ENCODE measurements at regions not wholly inside any gene's neighbourhood (a gene's known extent, or its start where the extent isn't known, plus 50 kb on each side); places are given as distances from the start of the nearest gene placed in this dataset.

DNA sequence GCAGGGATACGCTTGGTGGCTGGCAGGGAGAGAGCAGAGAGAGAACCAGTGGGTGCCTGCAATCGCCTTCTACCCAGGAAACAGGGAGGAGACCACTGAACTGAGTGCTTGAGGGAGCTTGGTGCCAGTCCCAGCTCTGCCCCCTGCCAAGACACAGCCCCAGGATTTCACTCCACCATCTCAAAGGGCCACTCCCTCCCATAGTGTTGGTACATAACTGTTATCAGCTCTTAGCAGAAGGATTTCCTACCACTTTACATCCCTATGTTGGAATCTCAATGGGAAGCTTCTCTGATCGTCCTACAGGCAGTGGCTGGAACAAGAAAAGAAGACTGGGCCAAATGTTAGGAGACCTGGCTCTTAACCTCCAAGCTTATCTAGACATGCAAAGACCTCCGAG, 157.4 kb upstream of the FOXN3 start:
- ChIA-PET POLR2A (ENCODE audit: low non-redundant PET) (no interaction called here), CTCF (no interaction called here)
- intact Hi-C loops (cut with micrococcal nuclease; ENCODE audit: unreplicated experiment): no loop called here

DNA sequence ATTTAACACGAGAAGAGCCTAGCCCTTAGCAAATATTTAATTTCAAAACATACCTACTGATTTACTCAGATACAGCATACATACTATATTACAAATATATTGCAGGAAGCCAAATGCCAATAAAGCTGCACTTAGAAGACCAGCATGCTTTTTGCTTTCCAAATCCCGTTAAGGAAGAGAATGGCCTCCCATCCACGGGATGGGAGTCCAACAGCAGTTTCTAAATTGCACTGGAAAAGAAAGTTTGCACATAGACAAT, 156.3 kb upstream of the FOXN3 start:
- BruUV-seq (replicated peaks): no TSS peak
- intact Hi-C loops (cut with micrococcal nuclease; ENCODE audit: unreplicated experiment): no loop called here
- TF ChIP-seq EZH2 (IDR thresholded peaks at IDR 0.05; ENCODE audit: borderline replicate concordance, low read depth, low read length, poor library complexity, severe bottlenecking): no peak
- TF ChIP-seq, protein P1, sequence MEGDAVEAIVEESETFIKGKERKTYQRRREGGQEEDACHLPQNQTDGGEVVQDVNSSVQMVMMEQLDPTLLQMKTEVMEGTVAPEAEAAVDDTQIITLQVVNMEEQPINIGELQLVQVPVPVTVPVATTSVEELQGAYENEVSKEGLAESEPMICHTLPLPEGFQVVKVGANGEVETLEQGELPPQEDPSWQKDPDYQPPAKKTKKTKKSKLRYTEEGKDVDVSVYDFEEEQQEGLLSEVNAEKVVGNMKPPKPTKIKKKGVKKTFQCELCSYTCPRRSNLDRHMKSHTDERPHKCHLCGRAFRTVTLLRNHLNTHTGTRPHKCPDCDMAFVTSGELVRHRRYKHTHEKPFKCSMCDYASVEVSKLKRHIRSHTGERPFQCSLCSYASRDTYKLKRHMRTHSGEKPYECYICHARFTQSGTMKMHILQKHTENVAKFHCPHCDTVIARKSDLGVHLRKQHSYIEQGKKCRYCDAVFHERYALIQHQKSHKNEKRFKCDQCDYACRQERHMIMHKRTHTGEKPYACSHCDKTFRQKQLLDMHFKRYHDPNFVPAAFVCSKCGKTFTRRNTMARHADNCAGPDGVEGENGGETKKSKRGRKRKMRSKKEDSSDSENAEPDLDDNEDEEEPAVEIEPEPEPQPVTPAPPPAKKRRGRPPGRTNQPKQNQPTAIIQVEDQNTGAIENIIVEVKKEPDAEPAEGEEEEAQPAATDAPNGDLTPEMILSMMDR (conservative IDR thresholded peaks at IDR 0.05; ENCODE audit: low read depth, low read length): no peak

More for the DNA sequence above, 157.4 kb upstream of the FOXN3 start:
- H3K36me3 ChIP-seq (ENCODE audit: insufficient read depth, low read length, poor library complexity, severe bottlenecking): no peaks in the 10 kb centered on the region
- H3K4me1 ChIP-seq (ENCODE audit: insufficient read depth, low read length, poor library complexity, severe bottlenecking): no peaks in the 10 kb centered on the region
- H3K4me3 ChIP-seq (ENCODE audit: low read depth, low read length, poor library complexity, severe bottlenecking): no peak overlapping the region
- no peaks in the 10 kb centered on the region for H3K9me3 ChIP-seq (ENCODE audit: low read depth, low read length, poor library complexity, severe bottlenecking)
- BruUV-seq (replicated peaks): no TSS peak
- H3K27me3 ChIP-seq (replicated peaks; ENCODE audit: insufficient read depth, low read depth, low read length, poor library complexity): no peaks in the 10 kb centered on the region
- no peak overlapping the region for H3K27ac ChIP-seq (ENCODE audit: low read depth, low read length, poor library complexity, severe bottlenecking)
- TF ChIP-seq, protein P1 (conservative IDR thresholded peaks at IDR 0.05; ENCODE audit: low read depth, low read length): no peak
- no peak for TF ChIP-seq EZH2 (IDR thresholded peaks at IDR 0.05; ENCODE audit: borderline replicate concordance, low read depth, low read length, poor library complexity, severe bottlenecking)
- no peak for DNase-seq (ENCODE audit: low spot score)

DNA sequence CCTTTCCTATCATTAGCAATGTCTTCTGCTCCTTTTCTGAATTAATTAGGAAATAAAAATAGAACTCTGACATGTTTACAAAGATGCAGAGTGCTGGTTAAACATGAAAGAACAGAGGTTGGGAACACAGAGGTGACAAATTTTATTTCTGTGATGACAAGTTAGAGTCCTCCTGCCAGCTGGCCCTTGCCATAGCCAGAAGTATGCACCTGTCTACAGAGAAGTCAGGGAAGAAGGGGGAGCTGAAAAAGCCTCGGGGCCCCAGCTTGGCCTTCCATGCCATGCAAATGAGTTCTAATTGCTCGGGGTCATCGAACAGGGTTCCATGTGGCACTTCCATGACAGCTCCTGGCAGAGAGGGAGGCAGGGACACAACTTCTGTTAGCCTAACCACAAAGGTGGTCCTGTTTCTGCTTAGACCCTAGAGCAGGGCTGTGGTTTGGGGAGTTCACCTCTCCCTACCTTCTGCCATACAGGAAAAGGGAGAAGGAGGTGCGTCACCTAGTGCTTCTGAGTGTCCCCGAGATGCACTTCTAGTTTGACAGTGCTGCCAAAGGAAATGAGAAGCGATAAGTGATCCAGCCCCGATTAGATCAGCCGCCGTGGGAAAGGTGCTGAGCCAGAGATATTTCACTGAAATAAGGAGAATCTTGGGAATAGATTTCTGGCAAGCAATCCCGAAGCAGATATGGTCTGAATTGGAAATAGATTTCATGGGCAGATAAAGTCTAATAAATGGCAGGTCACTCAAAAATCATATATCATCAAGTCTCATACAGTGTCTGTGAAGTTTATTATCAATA, 155.8 kb upstream of the FOXN3 start:
- CTCF ChIA-PET: no interaction called here
- no peak overlapping the region for H3K27ac ChIP-seq (ENCODE audit: low read depth, low read length, poor library complexity, severe bottlenecking)
- H3K27me3 ChIP-seq (replicated peaks; ENCODE audit: insufficient read depth, low read depth, low read length, poor library complexity): no peaks in the 10 kb centered on the region
- POLR2A ChIA-PET (ENCODE audit: low non-redundant PET): no interaction called here
- no peaks in the 10 kb centered on the region for H3K4me1 ChIP-seq (ENCODE audit: insufficient read depth, low read length, poor library complexity, severe bottlenecking)
- no peaks in the 10 kb centered on the region for H3K36me3 ChIP-seq (ENCODE audit: insufficient read depth, low read length, poor library complexity, severe bottlenecking)
- TF ChIP-seq, protein P1 (conservative IDR thresholded peaks at IDR 0.05; ENCODE audit: low read depth, low read length): no peak
- TF ChIP-seq EZH2 (IDR thresholded peaks at IDR 0.05; ENCODE audit: borderline replicate concordance, low read depth, low read length, poor library complexity, severe bottlenecking): no peak
- intact Hi-C loops (cut with micrococcal nuclease; ENCODE audit: unreplicated experiment): no loop called here
- no peak for DNase-seq (ENCODE audit: low spot score)
- H3K9me3 ChIP-seq (ENCODE audit: low read depth, low read length, poor library complexity, severe bottlenecking): no peaks in the 10 kb centered on the region
- no peak overlapping the region for H3K4me3 ChIP-seq (ENCODE audit: low read depth, low read length, poor library complexity, severe bottlenecking)
- no TSS peak for BruUV-seq (replicated peaks)

More for the DNA sequence above, 156.3 kb upstream of the FOXN3 start:
- POLR2A ChIA-PET (ENCODE audit: low non-redundant PET): no interaction called here
- no peak for DNase-seq (ENCODE audit: low spot score)
- Histone ChIP-seq H3K4me3 (ENCODE audit: low read depth, low read length, poor library complexity, severe bottlenecking) (no peak overlapping the region), H3K27me3 (replicated peaks; ENCODE audit: insufficient read depth, low read depth, low read length, poor library complexity) (no peaks in the 10 kb centered on the region), H3K27ac (ENCODE audit: low read depth, low read length, poor library complexity, severe bottlenecking) (no peak overlapping the region), H3K9me3 (ENCODE audit: low read depth, low read length, poor library complexity, severe bottlenecking) (no peaks in the 10 kb centered on the region), H3K4me1 (ENCODE audit: insufficient read depth, low read length, poor library complexity, severe bottlenecking) (no peaks in the 10 kb centered on the region), H3K36me3 (ENCODE audit: insufficient read depth, low read length, poor library complexity, severe bottlenecking) (no peaks in the 10 kb centered on the region)
- CTCF ChIA-PET: no interaction called here
